Panc1 (cell line): ENCODE measurements at regions not wholly inside any gene's neighbourhood (a gene's known extent, or its start where the extent isn't known, plus 50 kb on each side); places are given as distances from the start of the nearest gene placed in this dataset.

Source experiments
- ATAC-seq: fragments of 200-7000 bp; cut with Tn5 transposase; 2 replicates; pipeline ENCODE4 v1.9.1; 2020; ENCODE audit warnings: mild to moderate bottlenecking, moderate library complexity
- BruUV-seq: library from RNA; stranded (reverse); fragments of 400-500 nt; replicated peaks from 2 replicates; lab custom pipeline; 2021; lab: Mats Ljungman, UMichigan
- CTCF ChIA-PET: fragments of 300-600 bp; sonication (Branson Sonifier 250); formaldehyde crosslinking; loops from one replicate; lab custom pipeline; 2022; ENCODE audit warnings: antibody characterized with exemption; lab: Charles Lee
- POLR2A ChIA-PET: fragments of 300-600 bp; sonication (Branson Sonifier 250); formaldehyde crosslinking; loops from one replicate; lab custom pipeline; 2022; ENCODE audit warnings: antibody characterized with exemption; lab: Charles Lee
- DNase-seq: peaks from one replicate; pipeline ENCODE4 v3.0.0-alpha.2; 2010; ENCODE audit warnings: low read depth, low spot score
- H3K27ac ChIP-seq: 2 replicates; pipeline ENCODE4 v1.5.1; 2011; ENCODE audit warnings: mild to moderate bottlenecking, low read length, inconsistent platforms
- H3K27me3 ChIP-seq: fragments of 200-500 bp; sonication (Bioruptor generic); 2 replicates; pipeline ENCODE4 v1.6.0; 2014; ENCODE audit warnings: low read length, inconsistent platforms; ENCODE audit not compliant: control insufficient read depth, insufficient read depth
- H3K36me3 ChIP-seq: fragments of 200-500 bp; sonication (Bioruptor generic); 2 replicates; pipeline ENCODE4 v1.5.1; 2014; ENCODE audit warnings: inconsistent platforms, mild to moderate bottlenecking, low read length, moderate library complexity; ENCODE audit not compliant: control insufficient read depth, insufficient read depth
- H3K4me1 ChIP-seq: 2 replicates; pipeline ENCODE4 v1.5.1; 2011; ENCODE audit warnings: inconsistent platforms, mild to moderate bottlenecking, low read length, moderate library complexity; ENCODE audit not compliant: control insufficient read depth, insufficient read depth
- H3K4me3 ChIP-seq, 2 experiments: 2 replicates each; pipeline ENCODE4 v1.5.1; 2011 to 2012; ENCODE audit warnings: low read depth in 2 of 2, low read length in 2 of 2, mild to moderate bottlenecking in 2 of 2, inconsistent platforms in 1 of 2, moderate library complexity in 1 of 2
- H3K9me3 ChIP-seq: fragments of 200-500 bp; sonication (Bioruptor generic); 2 replicates; pipeline ENCODE4 v1.5.1; 2014; ENCODE audit warnings: low read depth, mild to moderate bottlenecking, inconsistent platforms, low read length, moderate library complexity; ENCODE audit not compliant: control insufficient read depth, insufficient read depth
- POLR2AphosphoS5 ChIP-seq: IDR thresholded peaks from 2 replicates; pipeline ENCODE4 v1.6.1; 2012; ENCODE audit warnings: mild to moderate bottlenecking, low read depth, low read length, moderate library complexity
- SIN3A ChIP-seq: IDR thresholded peaks from 2 replicates; pipeline ENCODE4 v1.6.1; 2012; ENCODE audit warnings: low read depth, mild to moderate bottlenecking, low read length, moderate library complexity, borderline replicate concordance; ENCODE audit not compliant: insufficient read depth
- TCF7L2 ChIP-seq: IDR thresholded peaks from 2 replicates; pipeline ENCODE4 v1.6.1; 2011; ENCODE audit warnings: mild to moderate bottlenecking, low read depth, low read length, inconsistent platforms
- in situ Hi-C: cut with HindIII; loops from 2 replicates; pipeline ENCODE4 v1.10.0; 2016; ENCODE audit warnings: low sequenced_read_pairs, low pct_unique_long_range_greater_than_20kb
- intact Hi-C: fragments of 100-400 bp; cut with micrococcal nuclease; formaldehyde crosslinking; loops from one replicate; pipeline ENCODE4 v1.10.0; 2022; ENCODE audit not compliant: unreplicated experiment
- TF ChIP-seq, protein P1 (sequence below): fragments of 450-650 bp; IDR thresholded peaks from 2 replicates; pipeline ENCODE4 v1.5.1; 2017; ENCODE audit warnings: mild to moderate bottlenecking
- TF ChIP-seq, protein P2 (sequence below), 2 experiments: IDR thresholded peaks; 2 replicates each; pipeline ENCODE4 v1.6.1; 2011 to 2012; ENCODE audit warnings: low read depth in 2 of 2, control low read depth in 1 of 2, low read length in 1 of 2, mild to moderate bottlenecking in 1 of 2, moderate library complexity in 1 of 2; ENCODE audit not compliant: insufficient read depth in 1 of 2

DNA sequence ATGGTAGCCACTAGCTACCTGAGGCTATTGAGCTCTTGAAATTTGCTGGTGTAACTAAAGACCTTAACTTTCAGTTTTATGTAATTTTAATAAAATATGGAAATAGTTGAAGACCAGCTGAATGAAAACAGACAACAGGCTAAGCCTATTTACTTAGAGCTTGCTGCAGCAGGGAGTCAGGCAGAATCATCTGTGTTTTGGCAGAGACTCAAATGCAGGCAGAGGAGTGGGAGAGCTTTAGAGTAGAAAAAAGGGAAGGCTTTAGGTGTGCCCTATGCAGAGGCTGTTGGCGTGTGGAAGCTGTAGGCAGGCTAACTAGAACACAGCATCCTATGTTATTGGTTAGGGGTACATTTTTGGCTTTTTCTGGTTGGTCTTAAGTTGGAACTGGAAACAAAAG is 304.9 kb upstream of the NBEA start:
- Histone ChIP-seq H3K27me3 (no peaks in the 10 kb centered on the region), H3K27ac (no peak overlapping the region), H3K4me1 (no peaks in the 10 kb centered on the region), H3K9me3 (no peaks in the 10 kb centered on the region), H3K4me3 (no peak overlapping the region), H3K36me3 (no peaks in the 10 kb centered on the region)
- no TSS peak for BruUV-seq
- ChIA-PET POLR2A (no interaction called here), CTCF (no interaction called here)
- in situ Hi-C loops (no loop called here), intact Hi-C loops (no loop called here)
- TF ChIP-seq, protein P1, sequence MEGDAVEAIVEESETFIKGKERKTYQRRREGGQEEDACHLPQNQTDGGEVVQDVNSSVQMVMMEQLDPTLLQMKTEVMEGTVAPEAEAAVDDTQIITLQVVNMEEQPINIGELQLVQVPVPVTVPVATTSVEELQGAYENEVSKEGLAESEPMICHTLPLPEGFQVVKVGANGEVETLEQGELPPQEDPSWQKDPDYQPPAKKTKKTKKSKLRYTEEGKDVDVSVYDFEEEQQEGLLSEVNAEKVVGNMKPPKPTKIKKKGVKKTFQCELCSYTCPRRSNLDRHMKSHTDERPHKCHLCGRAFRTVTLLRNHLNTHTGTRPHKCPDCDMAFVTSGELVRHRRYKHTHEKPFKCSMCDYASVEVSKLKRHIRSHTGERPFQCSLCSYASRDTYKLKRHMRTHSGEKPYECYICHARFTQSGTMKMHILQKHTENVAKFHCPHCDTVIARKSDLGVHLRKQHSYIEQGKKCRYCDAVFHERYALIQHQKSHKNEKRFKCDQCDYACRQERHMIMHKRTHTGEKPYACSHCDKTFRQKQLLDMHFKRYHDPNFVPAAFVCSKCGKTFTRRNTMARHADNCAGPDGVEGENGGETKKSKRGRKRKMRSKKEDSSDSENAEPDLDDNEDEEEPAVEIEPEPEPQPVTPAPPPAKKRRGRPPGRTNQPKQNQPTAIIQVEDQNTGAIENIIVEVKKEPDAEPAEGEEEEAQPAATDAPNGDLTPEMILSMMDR = no peak
- TF ChIP-seq SIN3A (no peak), POLR2AphosphoS5 (no peak), TCF7L2 (no peak)
- TF ChIP-seq, protein P2, sequence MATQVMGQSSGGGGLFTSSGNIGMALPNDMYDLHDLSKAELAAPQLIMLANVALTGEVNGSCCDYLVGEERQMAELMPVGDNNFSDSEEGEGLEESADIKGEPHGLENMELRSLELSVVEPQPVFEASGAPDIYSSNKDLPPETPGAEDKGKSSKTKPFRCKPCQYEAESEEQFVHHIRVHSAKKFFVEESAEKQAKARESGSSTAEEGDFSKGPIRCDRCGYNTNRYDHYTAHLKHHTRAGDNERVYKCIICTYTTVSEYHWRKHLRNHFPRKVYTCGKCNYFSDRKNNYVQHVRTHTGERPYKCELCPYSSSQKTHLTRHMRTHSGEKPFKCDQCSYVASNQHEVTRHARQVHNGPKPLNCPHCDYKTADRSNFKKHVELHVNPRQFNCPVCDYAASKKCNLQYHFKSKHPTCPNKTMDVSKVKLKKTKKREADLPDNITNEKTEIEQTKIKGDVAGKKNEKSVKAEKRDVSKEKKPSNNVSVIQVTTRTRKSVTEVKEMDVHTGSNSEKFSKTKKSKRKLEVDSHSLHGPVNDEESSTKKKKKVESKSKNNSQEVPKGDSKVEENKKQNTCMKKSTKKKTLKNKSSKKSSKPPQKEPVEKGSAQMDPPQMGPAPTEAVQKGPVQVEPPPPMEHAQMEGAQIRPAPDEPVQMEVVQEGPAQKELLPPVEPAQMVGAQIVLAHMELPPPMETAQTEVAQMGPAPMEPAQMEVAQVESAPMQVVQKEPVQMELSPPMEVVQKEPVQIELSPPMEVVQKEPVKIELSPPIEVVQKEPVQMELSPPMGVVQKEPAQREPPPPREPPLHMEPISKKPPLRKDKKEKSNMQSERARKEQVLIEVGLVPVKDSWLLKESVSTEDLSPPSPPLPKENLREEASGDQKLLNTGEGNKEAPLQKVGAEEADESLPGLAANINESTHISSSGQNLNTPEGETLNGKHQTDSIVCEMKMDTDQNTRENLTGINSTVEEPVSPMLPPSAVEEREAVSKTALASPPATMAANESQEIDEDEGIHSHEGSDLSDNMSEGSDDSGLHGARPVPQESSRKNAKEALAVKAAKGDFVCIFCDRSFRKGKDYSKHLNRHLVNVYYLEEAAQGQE (IDR thresholded peaks at IDR 0.05; ENCODE audit: insufficient read depth in 1 of 2, low read depth in 2 of 2, low read length in 1 of 2) = no peak
- DNase-seq = no peak
- ATAC-seq = no peak

DNA sequence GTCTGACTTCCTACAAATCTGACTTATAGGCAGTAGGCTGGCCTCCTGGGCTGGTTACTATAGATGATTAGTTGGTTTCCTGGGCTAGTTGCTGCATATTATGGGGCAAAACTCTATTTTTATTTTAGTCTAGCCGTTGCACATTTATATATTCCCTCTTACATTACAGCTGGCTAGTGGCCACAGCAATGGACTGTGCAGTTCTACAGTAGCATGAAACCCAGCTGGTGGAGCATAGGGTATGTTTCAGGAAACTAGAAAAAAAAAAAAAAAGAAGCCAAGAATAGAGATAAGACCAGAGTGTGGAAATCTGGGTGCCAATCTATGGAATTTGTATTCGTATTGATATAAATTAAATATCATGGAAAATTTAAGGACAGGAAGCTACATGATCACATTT is 304.4 kb upstream of the NBEA start:
- ChIA-PET CTCF (interaction anchor here (0.7 kb wide), 1 partner anchor 148 kb away, joined by 3 read pairs; no protein-coding TSS in a partner anchor), POLR2A (interaction anchor here (0.6 kb wide), 1 partner anchor 38 kb away, joined by 3 read pairs; no protein-coding TSS in a partner anchor)
- Histone ChIP-seq H3K27ac (no peak overlapping the region), H3K36me3 (no peaks in the 10 kb centered on the region), H3K27me3 (no peaks in the 10 kb centered on the region), H3K4me3 (no peak overlapping the region), H3K9me3 (no peaks in the 10 kb centered on the region), H3K4me1 (no peaks in the 10 kb centered on the region)
- in situ Hi-C loops (no loop called here), intact Hi-C loops (no loop called here)
- no peak for DNase-seq
- ATAC-seq = no peak
- BruUV-seq = no TSS peak
- TF ChIP-seq SIN3A = no peak
- TF ChIP-seq, protein P2 (IDR thresholded peaks at IDR 0.05; ENCODE audit: insufficient read depth in 1 of 2, low read depth in 2 of 2, low read length in 1 of 2) = no peak
- TF ChIP-seq, protein P1 = no peak
- TF ChIP-seq POLR2AphosphoS5 = no peak
- no peak for TF ChIP-seq TCF7L2
